HG02610 (cell line): ENCODE measurements at regions not wholly inside any gene's neighbourhood (a gene's known extent, or its start where the extent isn't known, plus 50 kb on each side); places are given as distances from the start of the nearest gene placed in this dataset.
"Not testable (repeated sequence)": the region's sequence is repeated elsewhere in the genome, so short reads cannot be mapped to it uniquely, and the experiment has no call there.

Experiments used
- ATAC-seq: cut with Tn5 transposase; IDR thresholded peaks from one replicate; pipeline ENCODE4 v1.9.1; 2021; ENCODE audit warnings: mild to moderate bottlenecking, moderate library complexity; ENCODE audit not compliant: unreplicated experiment

DNA sequence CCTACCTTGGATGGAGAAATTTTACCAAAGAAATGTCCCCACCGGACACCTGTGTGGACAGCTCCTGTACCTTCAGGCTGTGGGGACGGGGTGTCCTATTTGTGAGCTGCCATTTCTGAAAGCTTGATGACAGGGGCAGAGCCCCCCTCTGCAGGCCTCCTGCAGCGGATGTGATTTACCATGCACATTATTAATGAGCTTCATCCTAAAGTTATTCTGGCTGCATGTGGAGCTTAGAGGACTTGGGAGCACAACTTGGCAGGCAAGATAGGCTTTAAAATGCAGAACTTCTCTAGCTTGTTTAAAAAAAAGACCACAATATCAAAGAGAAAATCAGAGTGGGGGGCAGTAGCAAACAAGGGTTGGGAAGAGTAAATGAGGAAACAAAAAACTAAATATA, 350.0 kb upstream of the KLHL29 start:
- no peak for ATAC-seq

DNA sequence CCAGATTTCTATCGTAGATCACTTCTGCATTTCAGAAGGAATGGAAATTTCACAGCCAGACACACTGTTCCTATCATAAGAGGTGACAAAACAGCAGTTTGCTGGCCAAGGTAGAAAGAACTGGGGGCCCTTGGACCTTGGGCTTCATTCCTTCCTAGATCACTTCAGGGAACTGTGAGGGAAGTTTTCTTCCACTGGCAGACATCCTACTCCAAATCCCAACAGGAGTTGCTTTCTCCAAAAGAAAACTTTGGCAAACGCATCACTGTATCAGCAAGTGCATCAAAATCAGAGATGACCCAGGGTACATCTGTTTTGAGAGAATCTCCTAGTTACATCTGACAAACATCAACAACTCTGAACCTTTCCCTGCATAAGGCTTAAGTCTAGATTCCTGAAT, 348.4 kb upstream of the KLHL29 start:
- no peak for ATAC-seq

DNA sequence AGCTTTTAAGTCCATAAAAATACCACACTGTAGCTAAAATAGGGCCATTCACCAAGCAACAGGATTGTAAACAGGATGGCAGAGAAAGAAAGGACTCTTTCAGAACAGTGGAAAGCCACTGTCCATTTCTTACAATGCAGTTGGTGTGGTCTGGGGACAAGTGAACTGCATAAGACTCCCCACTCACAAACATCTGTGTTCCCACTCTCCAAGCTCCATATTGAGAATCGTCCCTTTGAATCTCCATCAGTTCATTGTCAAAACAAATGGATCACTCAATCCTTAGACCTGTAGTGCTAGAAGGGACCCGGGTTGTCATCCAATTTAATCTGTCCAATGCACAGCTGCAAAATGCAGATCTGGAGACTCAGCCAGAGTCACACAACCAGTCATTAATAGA, 347.4 kb upstream of the KLHL29 start:
- ATAC-seq: no peak

DNA sequence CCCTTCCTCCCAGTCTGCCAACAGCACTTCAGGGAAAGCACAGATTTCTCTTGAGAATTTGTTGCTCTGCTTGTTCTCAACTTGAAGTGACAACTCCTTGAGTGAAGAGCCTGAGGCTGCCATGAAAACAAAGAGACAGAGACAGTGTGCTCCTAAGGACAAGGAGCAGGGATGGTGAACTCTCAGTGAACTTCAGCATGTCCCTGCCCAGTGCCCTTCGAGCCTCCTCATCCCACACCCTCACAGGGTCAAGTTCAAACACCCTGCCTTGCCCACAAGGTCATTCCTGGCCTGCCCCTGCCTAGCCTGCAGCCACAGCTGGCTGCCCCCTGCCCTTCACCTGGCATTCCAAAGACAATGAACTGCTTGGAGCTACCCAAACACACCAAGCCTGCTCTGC, 343.5 kb upstream of the KLHL29 start:
- no peak for ATAC-seq

DNA sequence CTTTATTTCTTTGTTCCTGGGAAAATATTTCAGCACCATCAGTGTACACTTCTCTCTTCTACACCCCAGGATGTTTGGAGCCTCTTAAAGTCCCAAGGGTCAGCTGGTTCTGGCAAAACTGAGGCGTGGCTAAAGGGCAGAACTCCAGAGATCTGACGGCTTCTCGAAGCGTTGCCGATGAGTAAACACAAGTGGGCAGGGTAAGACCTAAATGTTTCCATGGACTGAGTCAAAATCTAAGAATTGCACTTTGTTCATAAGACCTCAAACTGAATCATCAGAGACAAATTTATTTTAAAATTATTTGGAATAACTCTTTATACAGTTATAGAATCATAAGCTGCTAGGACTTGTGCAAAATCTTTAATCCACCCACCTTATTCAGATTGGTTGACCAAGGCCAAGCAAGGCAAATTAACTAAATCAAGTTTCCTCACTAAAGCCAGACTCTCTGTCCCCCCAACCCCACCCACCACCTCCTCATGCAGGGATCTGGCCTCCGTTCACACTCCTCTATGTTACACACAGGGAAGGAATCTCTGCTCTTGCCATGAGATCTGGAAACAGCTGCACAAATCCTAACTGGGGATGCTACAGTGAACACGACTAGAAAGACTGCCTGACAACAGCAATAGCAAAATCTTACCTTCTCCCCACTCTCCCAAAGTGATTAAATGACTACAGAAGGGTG, 342.6 kb upstream of the KLHL29 start:
- no peak for ATAC-seq

DNA sequence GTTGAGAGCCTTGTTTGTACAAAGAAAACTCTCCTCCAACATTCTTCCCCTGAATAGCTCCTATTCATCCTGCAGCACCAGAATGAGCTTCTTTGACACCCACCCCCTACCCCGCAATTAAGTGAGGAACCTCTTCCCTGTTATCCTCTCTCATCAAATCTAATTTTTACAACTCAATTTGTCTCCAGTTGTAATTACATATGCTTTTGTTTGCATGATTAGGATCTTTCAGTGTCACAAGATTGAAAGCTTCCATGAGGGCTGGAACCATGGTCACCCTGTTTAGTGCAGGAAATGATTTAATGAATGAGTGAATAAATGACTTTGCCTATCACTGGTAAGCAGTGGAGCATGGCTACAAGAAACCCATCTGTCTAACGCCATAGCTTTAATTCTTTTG, 334.6 kb upstream of the KLHL29 start:
- no peak for ATAC-seq

DNA sequence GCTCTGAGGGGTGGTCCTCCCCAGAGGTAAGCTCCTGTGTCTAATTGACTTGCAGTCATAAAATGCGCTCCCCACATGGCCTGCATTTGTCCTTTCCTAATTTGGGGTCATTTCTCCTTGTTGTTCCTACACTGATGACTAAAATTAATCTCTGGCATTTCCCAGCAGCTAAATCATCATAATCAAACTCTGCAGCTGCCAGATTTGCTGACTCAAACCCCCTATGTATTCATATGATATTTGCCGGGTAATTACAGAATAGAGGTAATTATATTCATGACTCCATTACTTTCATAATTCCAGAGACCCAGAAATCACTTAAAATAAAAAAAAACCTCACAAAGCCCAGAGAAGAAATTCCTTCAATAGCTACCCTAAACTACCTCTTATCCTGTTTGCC, 331.4 kb upstream of the KLHL29 start:
- no peak for ATAC-seq

DNA sequence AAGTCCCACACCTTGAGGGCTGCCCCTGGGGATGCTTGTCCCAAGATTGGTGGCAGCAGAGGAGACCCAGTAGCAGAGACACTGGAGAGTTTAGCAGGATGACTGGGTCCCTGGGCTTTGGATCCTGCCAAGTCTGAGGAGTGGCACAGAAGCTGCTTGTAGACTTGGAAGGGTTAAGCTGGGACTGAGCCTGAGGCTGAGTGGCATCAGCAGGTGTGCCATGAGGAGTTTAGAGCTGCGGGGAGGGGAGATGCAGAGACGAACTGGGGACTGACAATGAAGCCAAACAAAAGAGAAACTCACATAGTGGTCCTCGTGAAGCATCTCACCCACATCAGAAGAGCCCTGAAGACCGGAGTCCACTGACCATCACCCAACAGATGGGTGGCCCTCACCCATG, 329.7 kb upstream of the KLHL29 start:
- no peak for ATAC-seq

DNA sequence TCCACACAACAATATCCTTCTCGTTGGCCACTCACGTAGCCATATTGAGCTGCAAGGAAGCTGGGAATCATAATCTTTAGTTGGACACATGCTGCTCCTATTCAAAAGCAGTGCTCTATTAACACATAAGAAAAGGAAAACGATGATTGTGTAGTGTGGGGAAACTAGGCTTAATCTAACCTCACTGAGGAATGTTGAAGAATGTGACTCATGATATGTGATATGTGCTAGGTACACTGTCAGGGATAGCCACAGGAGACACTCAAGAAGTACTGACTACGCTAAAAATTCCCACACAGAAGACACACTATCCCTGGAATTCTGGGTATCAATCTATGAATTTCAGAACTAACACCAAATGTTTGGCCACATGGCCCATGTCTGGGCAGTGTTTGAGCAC, 328.1 kb upstream of the KLHL29 start:
- not testable (repeated sequence) for ATAC-seq

DNA sequence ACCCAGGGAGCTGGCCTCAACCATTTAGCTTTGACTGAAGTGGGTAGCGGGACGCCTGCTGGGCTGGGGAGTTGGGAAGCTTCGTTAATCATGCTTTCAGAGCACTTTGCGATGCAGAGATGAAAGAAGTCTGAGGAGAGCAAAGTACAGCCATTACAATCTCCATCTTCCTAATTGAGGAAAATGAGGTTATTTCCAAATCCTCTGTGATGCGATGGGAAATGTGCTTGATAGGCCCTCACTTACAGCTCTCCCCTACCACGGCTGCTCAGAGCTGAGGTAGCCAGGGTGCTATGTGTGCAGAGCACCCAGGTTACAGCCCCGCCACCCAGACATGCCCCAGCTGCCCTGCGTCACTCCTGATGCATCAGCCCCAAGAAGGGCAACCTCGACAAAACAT, 326.5 kb upstream of the KLHL29 start:
- no peak for ATAC-seq

DNA sequence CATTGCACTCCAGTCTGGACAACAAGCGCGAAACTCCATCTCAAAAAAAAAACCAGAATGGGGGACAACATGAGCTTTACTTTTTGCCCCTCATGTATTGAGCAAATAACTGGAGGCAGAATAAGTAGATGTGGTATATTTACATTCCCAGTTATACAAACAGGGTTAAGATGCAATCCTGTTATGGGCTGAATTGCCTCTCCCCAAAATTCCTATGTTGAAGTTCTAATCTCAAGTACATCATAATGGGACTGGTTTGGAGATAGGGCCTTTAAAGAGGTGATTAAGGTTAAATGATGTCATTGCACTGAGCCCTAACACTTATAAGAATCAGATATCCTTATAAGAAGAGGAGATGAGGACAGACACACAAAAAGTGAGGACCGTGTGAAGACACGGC, 319.8 kb upstream of the KLHL29 start:
- ATAC-seq: no peak

DNA sequence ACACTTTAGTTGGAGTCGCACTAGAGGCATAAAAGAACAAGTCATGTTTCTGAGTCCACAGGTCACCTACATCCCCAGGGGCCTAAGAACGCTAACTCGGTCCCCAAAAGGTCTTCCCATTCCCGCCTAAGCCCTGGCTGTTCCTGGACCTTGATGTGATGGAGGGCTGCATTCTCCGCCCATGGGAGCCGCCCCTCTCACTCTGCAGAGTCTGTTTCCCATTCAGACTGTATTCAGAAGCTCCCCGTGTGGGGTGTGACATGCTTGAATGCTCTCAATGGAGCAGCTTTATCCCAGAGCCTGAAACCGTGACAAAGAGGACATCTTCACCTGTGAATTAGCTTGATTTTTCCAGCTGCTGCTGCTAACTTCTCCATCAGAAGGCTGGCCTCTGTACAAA, 319.0 kb upstream of the KLHL29 start:
- ATAC-seq: no peak

DNA sequence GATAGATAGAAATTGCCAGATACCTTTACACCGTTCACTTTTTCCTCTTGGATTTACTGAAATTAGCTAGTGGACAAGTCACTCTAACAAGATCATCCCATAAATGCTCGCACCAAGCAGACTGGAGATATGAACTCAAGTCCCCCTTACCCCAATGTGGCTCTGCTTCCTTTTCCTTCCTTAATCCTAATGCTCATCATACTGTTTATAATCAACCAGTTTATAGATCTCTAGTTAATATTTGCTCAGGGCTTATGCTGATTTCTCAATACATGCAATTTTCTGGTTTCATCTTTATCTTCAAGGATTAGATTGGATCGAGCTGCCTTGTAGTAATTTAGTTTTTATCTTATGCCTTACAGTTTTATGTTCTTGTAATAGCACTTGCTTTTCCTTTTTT, 318.3 kb upstream of the KLHL29 start:
- ATAC-seq: no peak

DNA sequence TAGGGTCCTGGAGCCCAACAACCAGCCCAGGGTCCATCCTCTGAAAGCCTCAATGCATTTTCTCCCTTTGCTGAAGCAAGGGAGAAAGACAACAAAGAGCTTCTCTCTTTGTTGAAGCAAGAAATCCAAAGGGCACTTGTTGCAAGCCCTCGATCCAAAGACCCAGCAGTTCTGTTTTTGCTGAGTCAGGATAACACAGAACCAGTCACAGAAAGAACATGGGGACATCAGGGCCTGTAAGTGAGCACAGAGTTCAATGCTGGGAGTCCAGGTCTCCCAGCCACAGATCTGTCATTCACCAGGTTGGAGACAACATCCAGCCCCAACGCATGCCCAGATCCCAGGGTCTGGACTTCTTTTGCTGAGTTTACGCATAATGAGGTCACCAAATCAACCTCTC, 315.8 kb upstream of the KLHL29 start:
- ATAC-seq: no peak

DNA sequence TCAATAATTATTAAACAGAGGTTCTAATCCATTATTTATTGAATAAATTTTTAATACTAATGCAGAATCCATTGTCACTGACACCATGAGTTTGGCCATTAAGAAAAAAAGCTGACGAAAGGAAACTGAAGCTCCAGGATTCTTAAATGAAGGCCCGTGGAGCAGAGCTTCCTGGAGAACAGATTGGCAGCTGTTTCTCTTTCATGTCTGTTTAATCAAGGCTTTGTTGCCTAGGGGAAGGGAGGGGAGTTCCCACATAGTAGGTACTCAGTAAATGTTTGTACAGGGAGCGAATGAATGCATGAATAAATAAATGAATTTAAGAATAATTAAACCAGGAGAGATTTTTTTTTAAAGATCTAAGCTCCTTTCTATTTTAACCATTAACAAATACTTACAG, 315.1 kb upstream of the KLHL29 start:
- ATAC-seq: no peak

DNA sequence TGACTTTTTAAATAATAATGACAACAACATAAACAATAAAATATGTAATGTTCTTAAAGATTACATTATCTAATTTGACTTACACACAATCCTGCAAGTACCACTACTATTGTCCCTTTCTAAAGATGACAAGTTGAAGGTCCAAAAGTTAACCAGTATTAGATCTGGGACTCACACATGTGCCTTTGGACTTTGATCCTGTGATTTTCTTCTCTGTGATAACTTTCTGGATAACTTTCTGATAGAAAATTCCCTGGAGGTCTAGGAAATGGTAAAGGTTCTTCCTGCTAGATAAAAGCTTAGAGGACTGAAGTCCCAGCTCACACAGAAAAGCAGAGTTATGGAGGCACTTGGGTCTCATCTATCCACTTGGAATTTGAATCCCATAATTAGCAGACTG, 311.9 kb upstream of the KLHL29 start:
- ATAC-seq: no peak

DNA sequence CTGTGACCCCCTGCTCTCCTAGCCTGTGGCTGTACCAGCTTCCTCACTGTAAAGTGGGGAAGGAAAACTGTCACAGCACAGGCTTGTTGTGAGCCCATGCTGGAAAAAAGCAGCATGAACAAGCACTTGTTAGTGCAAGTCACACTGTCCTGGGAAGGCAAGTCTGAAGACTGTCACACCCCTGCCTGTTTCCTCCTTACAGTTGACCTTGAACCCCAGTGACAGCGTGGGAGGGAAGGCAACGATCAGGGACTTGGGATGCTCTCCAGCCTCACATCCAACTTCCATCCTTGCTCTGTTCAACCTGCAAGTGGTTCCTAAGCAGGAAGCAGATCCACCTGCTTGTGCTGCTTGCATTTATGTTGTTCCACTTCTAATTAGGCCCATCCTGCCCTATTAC, 311.3 kb upstream of the KLHL29 start:
- ATAC-seq: no peak

DNA sequence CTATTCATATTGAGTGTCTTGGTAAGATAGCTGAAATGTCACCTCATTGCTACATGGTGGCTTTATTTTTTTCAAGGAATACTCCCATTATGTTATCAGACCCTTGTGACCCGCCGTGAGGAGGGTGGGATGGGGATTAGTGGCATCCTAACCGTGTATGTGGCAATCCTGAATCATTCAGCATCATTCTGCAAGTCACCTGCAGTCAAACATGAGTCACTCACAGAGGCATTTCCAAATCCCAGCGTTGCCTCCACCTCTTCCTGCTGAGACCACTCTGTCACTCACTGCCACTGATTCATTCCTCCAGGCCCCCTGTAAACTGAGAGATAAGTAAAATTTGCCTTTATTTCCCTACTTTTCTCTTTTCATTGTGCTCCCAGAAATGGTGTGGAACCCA, 307.4 kb upstream of the KLHL29 start:
- ATAC-seq: no peak

DNA sequence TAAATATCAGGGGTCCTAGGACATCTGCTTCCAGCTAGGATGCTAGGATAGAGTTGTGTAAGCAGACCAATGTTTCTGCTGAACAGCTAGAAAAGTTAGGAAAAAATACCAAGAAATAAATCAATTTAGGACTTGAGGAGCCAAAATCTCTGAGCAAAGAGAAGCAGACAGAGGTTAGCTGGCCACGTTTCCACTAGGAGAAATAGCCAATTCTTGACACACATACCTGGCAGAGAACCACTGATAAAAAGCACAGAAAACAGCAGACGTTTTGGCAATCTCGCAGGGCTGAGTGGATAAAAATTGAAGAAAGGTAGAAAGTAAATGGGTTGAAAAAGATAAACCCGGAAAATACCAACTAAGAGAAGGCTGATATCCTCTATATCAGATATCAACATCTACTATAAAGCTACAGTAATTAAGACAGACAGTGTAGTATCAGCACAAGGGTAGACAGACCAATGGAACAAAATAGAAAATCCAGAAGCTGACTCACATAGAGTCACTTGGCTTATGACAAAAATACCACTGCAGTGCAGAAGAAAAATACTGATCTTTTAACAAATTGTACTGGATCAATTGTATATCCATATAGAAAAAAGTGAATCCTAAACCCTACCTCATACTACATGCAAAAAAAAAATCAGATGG, 306.1 kb upstream of the KLHL29 start:
- ATAC-seq: no peak

DNA sequence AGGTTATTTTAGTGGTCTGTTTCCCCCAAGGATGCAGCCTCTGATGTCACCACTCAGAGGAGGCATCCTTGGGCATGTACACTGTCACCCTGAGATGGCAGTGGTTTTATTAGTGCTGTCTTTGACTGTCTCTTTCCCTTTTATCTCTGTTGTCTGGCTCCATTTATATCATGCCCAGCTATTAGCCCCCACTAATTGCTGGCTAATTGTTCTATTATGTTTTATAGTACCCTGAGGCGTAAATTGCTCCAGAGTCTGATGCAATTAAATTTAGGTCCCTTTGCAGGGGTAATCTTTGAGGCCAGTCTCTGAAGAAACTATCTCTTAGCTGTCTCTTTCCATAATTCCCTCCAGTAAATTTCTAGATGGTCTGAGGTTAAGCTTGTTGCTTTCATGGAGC, 301.0 kb upstream of the KLHL29 start:
- no peak for ATAC-seq

DNA sequence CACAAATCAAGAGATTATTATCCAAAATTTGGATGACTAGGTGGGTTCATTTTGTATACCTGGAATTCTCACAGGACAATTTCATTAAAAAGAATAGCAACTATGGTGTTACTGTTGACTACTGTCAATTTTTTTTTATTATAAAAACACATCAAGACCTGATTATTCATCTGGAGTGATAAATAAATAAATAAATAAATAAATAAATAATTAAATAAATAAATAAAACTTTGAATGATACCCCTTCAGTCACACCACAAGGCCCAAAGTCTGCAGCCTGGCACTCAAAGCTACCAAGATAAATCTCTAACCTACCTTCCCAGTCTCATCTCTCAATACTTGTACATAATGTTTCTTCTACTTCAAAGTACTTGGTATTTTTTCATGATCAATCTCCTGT, 294.0 kb upstream of the KLHL29 start:
- ATAC-seq: no peak

DNA sequence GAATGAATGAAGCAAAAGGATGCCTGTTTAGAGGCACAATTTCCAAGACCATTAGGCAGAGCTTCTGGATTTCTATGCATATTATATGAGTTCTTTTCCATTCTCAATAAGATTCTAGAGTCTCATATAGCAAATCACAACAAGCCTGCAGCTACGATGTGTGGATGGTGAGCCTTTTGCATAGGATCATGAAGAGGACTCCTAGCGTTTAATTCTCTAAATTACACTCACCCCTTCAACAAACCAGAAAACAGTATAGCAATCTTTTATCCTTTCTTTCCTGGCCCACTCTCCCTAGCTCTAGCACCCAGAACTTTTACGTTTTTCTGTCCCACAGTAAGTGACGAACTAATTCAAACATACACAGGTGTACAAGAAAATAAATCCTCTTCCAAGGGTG, 293.1 kb upstream of the KLHL29 start:
- no peak for ATAC-seq

DNA sequence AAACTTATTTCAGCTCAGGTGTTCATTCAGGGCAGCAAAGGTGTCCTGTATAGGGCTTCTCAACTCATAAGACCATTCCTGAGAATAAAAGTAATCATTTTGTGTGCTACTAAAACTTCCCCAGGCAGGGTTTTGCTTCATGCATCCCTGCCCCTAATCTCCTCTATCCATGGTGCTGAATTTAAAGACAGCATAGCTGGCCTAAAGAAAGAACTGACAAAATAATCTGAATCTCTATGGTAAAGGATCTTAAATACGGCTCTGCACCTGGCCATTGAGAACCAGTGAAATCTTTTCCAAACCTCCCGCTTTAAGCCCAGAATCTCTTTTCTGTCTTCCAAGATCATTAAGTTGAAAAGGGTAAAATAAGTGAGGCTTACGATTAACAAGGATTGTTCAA, 292.1 kb upstream of the KLHL29 start:
- no peak for ATAC-seq
